NCI-H748 (cell line): ENCODE measurements at regions not wholly inside any gene's neighbourhood (a gene's known extent, or its start where the extent isn't known, plus 50 kb on each side); places are given as distances from the start of the nearest gene placed in this dataset.
"Not testable (repeated sequence)": the region's sequence is repeated elsewhere in the genome, so short reads cannot be mapped to it uniquely, and the experiment has no call there.

ENCODE experiments used
- DNase-seq: peaks from one replicate; lab custom pipeline; 2025; ENCODE audit not compliant: unreplicated experiment; lab: John Stamatoyannopoulos, UW

GRCh38 chr14:83017296-83017695 lies 1483.6 kb upstream of the SEL1L start:
- no peak for DNase-seq

GRCh38 chr14:83019744-83020414 lies 1486.2 kb upstream of the SEL1L start:
- DNase-seq = no peak

DNA sequence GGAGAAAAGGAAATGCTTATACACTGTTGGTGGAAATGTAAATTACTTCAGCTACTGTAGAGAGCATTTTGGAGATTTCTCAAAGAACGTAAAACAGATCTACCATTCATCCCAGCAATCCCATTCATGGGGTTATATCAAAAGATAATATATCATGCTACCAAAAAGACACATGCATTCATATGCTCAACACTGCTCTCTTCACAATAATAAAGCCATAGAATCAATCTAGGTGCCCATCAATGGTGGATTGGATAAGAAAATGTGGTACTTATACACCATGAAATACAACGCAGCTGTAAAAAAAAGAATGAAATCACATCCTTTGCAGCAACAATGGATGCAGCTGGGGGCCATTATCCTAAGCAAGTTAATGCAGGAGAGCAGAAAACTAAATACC lies 1487.7 kb upstream of the SEL1L start:
- no peak for DNase-seq

- no peak for DNase-seq
Observed at GRCh38 chr14:83023369-83023768, 1489.7 kb upstream of the SEL1L start.

DNA sequence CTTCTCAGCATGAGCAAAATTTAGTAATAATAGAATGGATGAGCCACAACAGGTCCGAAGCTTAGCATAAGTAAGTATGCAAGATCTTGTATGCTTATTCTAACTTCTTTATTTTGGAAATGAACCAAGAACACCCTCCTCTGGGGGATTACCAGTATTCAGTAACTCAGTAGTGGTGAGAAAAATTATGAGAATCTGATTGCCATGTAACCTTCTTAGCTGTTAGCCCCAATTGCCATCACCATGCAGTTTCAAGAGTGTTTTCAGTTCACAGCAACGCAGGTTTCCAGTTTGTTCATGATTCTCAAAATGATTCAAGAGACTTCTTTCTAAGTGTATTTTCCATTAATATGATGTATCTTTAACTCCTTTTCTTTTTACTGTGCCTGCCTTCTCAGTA lies 1507.6 kb upstream of the SEL1L start:
- no peak for DNase-seq

- no peak for DNase-seq
Observed at GRCh38 chr14:83042858-83043257, 1509.2 kb upstream of the SEL1L start.

GRCh38 chr14:83044001-83044400 lies 1510.3 kb upstream of the SEL1L start:
- DNase-seq = no peak

- no peak for DNase-seq
Observed at GRCh38 chr14:83047059-83047830, 1513.6 kb upstream of the SEL1L start.

DNA sequence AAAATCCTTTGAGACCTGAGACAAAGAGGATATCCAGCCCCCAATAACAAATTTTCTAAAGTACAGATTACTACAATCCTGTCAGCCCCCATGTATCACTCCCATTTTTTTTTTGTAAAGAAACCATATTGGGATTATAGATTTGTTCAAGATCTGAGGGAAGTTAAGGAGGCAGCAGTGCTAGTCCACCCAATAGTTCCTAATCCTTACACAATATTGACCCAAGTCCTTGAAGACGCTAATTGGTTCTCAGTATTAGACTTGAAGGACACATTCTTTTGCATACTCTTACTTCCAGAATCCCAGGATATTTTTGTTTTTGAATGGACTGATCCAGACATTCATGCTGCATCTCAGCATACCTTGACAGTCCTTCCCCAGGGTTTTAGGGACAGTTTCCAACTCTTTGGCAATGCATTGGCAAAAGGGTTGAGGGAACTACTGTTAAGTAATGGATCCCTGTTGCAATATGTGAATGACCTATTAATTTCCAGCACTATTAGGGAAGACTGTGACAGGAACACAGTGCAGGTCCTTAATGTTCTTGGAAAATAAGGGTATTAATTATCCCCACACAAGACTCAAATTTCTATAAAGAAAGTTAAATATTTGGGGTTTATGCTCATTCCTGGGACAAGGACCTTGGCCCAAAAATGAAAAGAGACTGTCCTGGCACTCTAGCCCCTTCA lies 1519.5 kb upstream of the SEL1L start:
- no peak for DNase-seq

DNA sequence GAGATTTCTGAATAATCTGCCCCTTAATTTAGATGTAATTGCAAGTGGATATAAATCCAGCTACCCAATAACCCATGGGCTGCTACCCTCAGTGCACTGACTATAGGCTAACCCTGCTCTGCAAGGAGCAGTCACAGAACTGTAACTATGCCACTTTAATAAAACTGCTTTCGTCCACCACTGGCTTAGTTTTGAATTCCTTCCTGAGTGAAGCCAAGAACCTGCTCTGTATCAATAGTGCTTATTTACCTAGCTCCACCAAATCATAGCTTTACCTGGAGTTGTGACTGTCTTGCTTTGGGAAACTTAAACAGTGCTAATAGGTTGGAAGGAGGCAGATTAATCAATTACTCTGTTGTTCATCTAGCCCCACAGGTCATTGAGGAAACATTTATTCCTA lies 1524.4 kb upstream of the SEL1L start:
- DNase-seq = no peak

- peak; percentile 10 for DNase-seq
Observed at GRCh38 chr14:83071888-83072501, 1538.3 kb upstream of the SEL1L start.

- DNase-seq = no peak
Observed at GRCh38 chr14:83085136-83085535, 1551.5 kb upstream of the SEL1L start.

GRCh38 chr14:83085725-83086124 lies 1552.1 kb upstream of the SEL1L start:
- no peak for DNase-seq

- not testable (repeated sequence) for DNase-seq
Observed at GRCh38 chr14:83091991-83092956, 1558.6 kb upstream of the SEL1L start.

DNA sequence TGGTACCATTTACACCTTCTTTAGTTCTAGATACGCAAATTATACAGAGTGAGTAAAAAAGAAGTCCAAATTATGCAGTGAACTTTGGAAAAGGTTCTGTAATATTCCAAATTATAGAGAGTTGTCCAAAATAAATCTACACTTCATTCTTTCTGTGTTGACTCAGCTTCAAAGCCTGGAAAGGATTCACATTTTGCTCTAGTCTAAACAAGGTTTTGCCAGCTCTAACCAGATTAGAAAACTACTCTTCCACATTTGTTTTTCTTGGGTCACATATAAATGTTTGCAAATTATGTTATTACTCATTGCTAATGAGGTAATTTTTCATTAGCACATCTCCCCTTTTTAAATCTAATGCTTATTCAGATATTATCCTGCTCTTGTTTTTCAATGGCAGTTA lies 1562.4 kb upstream of the SEL1L start:
- no peak for DNase-seq

DNA sequence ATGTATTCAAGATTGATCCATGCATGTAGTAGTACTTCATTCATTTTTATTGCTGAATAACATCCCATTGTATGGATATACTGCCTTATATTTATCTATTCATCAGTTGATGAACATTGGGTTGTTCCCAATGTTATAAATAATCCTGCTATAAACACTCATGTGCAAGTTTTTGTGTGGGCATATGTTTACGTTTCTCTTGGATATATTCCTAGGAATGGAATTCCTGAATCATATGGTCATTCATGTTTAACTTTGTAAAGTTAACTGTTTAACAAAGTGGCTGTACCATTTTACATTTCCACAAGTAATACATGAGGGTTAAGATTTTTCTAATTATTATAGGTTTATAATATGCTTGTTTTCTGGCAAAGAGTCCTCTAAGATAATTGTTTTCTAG lies 1568.2 kb upstream of the SEL1L start:
- no peak for DNase-seq

DNA sequence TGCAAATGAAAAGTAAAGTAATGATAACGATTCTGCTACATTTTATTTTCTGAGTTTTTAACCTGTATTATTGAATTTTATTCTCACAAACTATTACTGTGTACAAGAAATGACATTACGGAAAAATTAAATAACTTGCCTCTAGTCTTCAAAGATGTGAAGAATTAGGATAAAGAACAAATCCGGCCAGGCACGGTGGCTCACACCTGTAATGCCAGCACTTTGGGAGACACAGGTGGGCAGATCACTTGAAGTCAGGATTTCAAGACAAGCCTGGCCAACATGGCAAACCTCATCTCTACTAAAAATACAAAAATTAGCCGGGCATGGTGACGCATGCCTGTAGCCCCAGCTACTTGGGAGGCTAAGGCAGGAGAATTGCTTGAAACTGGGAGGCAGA lies 1584.4 kb upstream of the SEL1L start:
- DNase-seq = no peak

DNA sequence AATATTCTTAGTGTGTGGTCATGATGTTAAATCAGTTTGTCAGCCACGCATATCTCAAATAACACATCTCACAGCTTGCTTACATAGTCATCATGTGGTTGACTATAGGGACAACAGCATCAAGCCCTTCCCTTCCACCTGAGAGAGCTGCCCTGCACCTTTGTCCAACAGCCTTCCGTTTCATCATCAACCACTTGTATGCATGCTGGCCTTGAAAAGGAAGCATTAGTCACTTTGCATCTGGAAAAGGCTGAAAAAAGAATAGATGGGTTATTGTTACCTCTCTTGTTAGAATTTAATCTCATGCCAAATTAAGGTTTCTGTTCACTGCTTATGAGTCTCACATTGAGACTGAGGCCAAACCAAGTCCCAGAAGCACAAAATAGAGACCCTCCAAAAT lies 1586.5 kb upstream of the SEL1L start:
- DNase-seq = peak; percentile 60

GRCh38 chr14:83126076-83126475 lies 1592.4 kb upstream of the SEL1L start:
- DNase-seq = no peak

DNA sequence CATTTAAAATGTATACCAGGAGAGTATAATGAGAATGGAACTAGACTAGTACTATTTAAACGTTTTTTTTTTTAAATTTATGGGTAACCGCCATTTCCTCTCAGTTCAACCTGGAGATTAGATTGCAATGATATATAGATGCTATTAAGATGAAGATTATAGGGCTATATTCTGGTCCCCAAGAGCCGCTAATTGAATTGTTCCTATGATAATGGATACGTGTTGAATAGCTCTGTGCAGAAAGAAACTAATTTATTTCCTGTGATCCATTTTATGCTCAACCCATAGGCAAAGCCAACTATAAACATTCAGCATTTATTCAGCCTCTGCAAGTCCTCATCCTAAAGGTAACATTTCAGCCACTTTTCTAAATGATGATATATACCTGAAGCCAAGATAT lies 1595.1 kb upstream of the SEL1L start:
- no peak for DNase-seq

DNA sequence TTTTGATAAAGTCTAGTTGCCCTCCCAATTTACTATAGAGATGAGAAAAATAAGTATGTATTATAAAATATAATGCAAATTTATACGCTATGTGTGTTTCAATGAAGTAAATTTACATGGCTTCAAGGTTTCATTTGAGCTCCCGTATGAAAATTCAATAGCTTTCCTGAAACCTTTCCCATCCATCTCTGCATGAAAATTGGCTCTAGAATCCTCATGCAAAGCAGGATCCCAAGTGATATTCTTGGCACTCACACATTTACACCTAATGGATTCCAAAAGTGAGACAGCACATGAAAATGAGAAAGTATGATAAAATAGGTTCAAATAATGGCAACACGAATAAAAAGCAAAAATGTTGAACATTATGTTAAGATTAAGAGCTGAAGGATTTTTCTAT lies 1595.8 kb upstream of the SEL1L start:
- no peak for DNase-seq
